ENCODE measurements at regions not wholly inside any gene's neighbourhood (a gene's known extent, or its start where the extent isn't known, plus 50 kb on each side); places are given as distances from the start of the nearest gene placed in this dataset.

GRCh38 chr6:164763788-164764187 lies 545.6 kb downstream of the C6orf118 start:
- no peaks in the 10 kb centered on the region for H4K20me1 ChIP-seq (ENCODE audit: control insufficient read depth, insufficient read depth, low read depth, low read length)
- H3K9me3 ChIP-seq (ENCODE audit: control insufficient read depth, insufficient read depth, low read length), result no peaks in the 10 kb centered on the region
- no peaks in the 10 kb centered on the region for H3K79me2 ChIP-seq (ENCODE audit: control insufficient read depth, low read length)
- H3F3A ChIP-seq (ENCODE audit: control insufficient read depth, insufficient read depth), result no peaks in the 10 kb centered on the region
- no peak overlapping the region for H3K4me2 ChIP-seq (ENCODE audit: low read length)
- TF ChIP-seq EZH2phosphoT487 (IDR thresholded peaks at IDR 0.05; ENCODE audit: borderline replicate concordance, low read length), result no peak
- TF ChIP-seq, protein P1, sequence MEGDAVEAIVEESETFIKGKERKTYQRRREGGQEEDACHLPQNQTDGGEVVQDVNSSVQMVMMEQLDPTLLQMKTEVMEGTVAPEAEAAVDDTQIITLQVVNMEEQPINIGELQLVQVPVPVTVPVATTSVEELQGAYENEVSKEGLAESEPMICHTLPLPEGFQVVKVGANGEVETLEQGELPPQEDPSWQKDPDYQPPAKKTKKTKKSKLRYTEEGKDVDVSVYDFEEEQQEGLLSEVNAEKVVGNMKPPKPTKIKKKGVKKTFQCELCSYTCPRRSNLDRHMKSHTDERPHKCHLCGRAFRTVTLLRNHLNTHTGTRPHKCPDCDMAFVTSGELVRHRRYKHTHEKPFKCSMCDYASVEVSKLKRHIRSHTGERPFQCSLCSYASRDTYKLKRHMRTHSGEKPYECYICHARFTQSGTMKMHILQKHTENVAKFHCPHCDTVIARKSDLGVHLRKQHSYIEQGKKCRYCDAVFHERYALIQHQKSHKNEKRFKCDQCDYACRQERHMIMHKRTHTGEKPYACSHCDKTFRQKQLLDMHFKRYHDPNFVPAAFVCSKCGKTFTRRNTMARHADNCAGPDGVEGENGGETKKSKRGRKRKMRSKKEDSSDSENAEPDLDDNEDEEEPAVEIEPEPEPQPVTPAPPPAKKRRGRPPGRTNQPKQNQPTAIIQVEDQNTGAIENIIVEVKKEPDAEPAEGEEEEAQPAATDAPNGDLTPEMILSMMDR (IDR thresholded peaks at IDR 0.05; ENCODE audit: low read depth, low read length, poor library complexity, severe bottlenecking), result no peak
- no peaks in the 10 kb centered on the region for H3K9me2 ChIP-seq (replicated peaks; ENCODE audit: control insufficient read depth, low read length)
- H3K4me1 ChIP-seq (ENCODE audit: control insufficient read depth, low read length), result no peaks in the 10 kb centered on the region
- H3K27ac ChIP-seq (ENCODE audit: low read depth, low read length), result no peak overlapping the region
- no peak overlapping the region for H3K4me3 ChIP-seq (ENCODE audit: low read length)
- H3K36me3 ChIP-seq (ENCODE audit: control insufficient read depth, low read length), result no peaks in the 10 kb centered on the region
- no peaks in the 10 kb centered on the region for H3K27me3 ChIP-seq (ENCODE audit: control insufficient read depth, low read length)

- Histone ChIP-seq H3F3A (ENCODE audit: control insufficient read depth, insufficient read depth) (no peaks in the 10 kb centered on the region), H3K36me3 (ENCODE audit: control insufficient read depth, low read length) (no peaks in the 10 kb centered on the region), H3K79me2 (ENCODE audit: control insufficient read depth, low read length) (no peaks in the 10 kb centered on the region), H3K4me2 (ENCODE audit: low read length) (no peak overlapping the region), H3K9me2 (replicated peaks; ENCODE audit: control insufficient read depth, low read length) (no peaks in the 10 kb centered on the region), H3K27me3 (ENCODE audit: control insufficient read depth, low read length) (no peaks in the 10 kb centered on the region), H3K9me3 (ENCODE audit: control insufficient read depth, insufficient read depth, low read length) (no peaks in the 10 kb centered on the region), H3K4me1 (ENCODE audit: control insufficient read depth, low read length) (no peaks in the 10 kb centered on the region), H4K20me1 (ENCODE audit: control insufficient read depth, insufficient read depth, low read depth, low read length) (no peaks in the 10 kb centered on the region), H3K4me3 (ENCODE audit: low read length) (no peak overlapping the region), H3K27ac (ENCODE audit: low read depth, low read length) (no peak overlapping the region)
- TF ChIP-seq, protein P1 (IDR thresholded peaks at IDR 0.05; ENCODE audit: low read depth, low read length, poor library complexity, severe bottlenecking), result no peak
- TF ChIP-seq EZH2phosphoT487 (IDR thresholded peaks at IDR 0.05; ENCODE audit: borderline replicate concordance, low read length), result no peak
These were observed 552.0 kb downstream of the C6orf118 start for GRCh38 chr6:164757451-164757850.

GRCh38 chr6:164756723-164757122 lies 552.7 kb downstream of the C6orf118 start:
- no peaks in the 10 kb centered on the region for H3K9me2 ChIP-seq (replicated peaks; ENCODE audit: control insufficient read depth, low read length)
- no peak overlapping the region for H3K27ac ChIP-seq (ENCODE audit: low read depth, low read length)
- H3K27me3 ChIP-seq (ENCODE audit: control insufficient read depth, low read length), result no peaks in the 10 kb centered on the region
- H3K4me1 ChIP-seq (ENCODE audit: control insufficient read depth, low read length), result no peaks in the 10 kb centered on the region
- no peak overlapping the region for H3K4me2 ChIP-seq (ENCODE audit: low read length)
- H3K36me3 ChIP-seq (ENCODE audit: control insufficient read depth, low read length), result no peaks in the 10 kb centered on the region
- no peak overlapping the region for H3K4me3 ChIP-seq (ENCODE audit: low read length)
- no peaks in the 10 kb centered on the region for H4K20me1 ChIP-seq (ENCODE audit: control insufficient read depth, insufficient read depth, low read depth, low read length)
- no peaks in the 10 kb centered on the region for H3F3A ChIP-seq (ENCODE audit: control insufficient read depth, insufficient read depth)
- H3K9me3 ChIP-seq (ENCODE audit: control insufficient read depth, insufficient read depth, low read length), result no peaks in the 10 kb centered on the region
- TF ChIP-seq, protein P1 (IDR thresholded peaks at IDR 0.05; ENCODE audit: low read depth, low read length, poor library complexity, severe bottlenecking), result no peak
- TF ChIP-seq EZH2phosphoT487 (IDR thresholded peaks at IDR 0.05; ENCODE audit: borderline replicate concordance, low read length), result no peak
- H3K79me2 ChIP-seq (ENCODE audit: control insufficient read depth, low read length), result no peaks in the 10 kb centered on the region

- Histone ChIP-seq H3K27me3 (ENCODE audit: control insufficient read depth, low read length) (no peaks in the 10 kb centered on the region), H3K79me2 (ENCODE audit: control insufficient read depth, low read length) (no peaks in the 10 kb centered on the region), H3K9me2 (replicated peaks; ENCODE audit: control insufficient read depth, low read length) (no peaks in the 10 kb centered on the region), H3K4me1 (ENCODE audit: control insufficient read depth, low read length) (no peaks in the 10 kb centered on the region), H3F3A (ENCODE audit: control insufficient read depth, insufficient read depth) (no peaks in the 10 kb centered on the region), H4K20me1 (ENCODE audit: control insufficient read depth, insufficient read depth, low read depth, low read length) (no peaks in the 10 kb centered on the region), H3K4me2 (ENCODE audit: low read length) (no peak overlapping the region), H3K36me3 (ENCODE audit: control insufficient read depth, low read length) (no peaks in the 10 kb centered on the region), H3K27ac (ENCODE audit: low read depth, low read length) (no peak overlapping the region), H3K4me3 (ENCODE audit: low read length) (no peak overlapping the region), H3K9me3 (ENCODE audit: control insufficient read depth, insufficient read depth, low read length) (no peaks in the 10 kb centered on the region)
- TF ChIP-seq, protein P1 (IDR thresholded peaks at IDR 0.05; ENCODE audit: low read depth, low read length, poor library complexity, severe bottlenecking), result no peak
- no peak for TF ChIP-seq EZH2phosphoT487 (IDR thresholded peaks at IDR 0.05; ENCODE audit: borderline replicate concordance, low read length)
These were observed 553.3 kb downstream of the C6orf118 start for GRCh38 chr6:164756142-164756541.
